Endometrium (tissue), 2 donors: ENCODE measurements at regions not wholly inside any gene's neighbourhood (a gene's known extent, or its start where the extent isn't known, plus 50 kb on each side); places are given as distances from the start of the nearest gene placed in this dataset.
"Not testable (repeated sequence)": the region's sequence is repeated elsewhere in the genome, so short reads cannot be mapped to it uniquely, and the experiment has no call there.

Experiments used
- FAIRE-seq: peaks from 2 replicates; lab custom pipeline; 2012; peaks lifted over from hg19 to GRCh38; lab: Jason Lieb, UNC
- donor health status: control.
- donor health status: control.

GRCh38 chr10:33101392-33101787, 143.4 kb upstream of the ITGB1 start:
- no peak for FAIRE-seq

- no peak for FAIRE-seq
Measured at GRCh38 chr10:33100781-33101391, 142.9 kb upstream of the ITGB1 start.

DNA sequence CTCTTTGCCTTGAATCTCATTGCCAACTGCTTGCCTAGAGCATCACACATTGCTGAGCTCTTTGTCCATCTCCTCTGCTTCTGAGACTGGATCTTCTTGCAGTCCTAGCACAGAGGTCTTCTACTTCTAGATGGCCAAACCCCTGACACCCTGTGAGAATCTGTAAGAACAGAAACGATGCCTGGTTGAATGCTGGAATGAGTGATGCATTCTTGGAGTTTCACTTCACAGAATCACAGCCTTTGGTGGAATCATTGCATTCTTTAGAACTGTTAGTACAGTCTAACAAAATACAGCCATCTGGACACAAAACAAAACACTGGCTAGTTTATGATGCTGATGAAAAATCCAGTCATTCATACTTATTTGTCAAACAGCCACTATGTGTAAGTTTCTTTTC, 141.7 kb upstream of the ITGB1 start:
- no peak for FAIRE-seq

GRCh38 chr10:33098951-33099663, 141.1 kb upstream of the ITGB1 start:
- no peak for FAIRE-seq

GRCh38 chr10:33095867-33096815, 138.1 kb upstream of the ITGB1 start:
- FAIRE-seq = no peak

DNA sequence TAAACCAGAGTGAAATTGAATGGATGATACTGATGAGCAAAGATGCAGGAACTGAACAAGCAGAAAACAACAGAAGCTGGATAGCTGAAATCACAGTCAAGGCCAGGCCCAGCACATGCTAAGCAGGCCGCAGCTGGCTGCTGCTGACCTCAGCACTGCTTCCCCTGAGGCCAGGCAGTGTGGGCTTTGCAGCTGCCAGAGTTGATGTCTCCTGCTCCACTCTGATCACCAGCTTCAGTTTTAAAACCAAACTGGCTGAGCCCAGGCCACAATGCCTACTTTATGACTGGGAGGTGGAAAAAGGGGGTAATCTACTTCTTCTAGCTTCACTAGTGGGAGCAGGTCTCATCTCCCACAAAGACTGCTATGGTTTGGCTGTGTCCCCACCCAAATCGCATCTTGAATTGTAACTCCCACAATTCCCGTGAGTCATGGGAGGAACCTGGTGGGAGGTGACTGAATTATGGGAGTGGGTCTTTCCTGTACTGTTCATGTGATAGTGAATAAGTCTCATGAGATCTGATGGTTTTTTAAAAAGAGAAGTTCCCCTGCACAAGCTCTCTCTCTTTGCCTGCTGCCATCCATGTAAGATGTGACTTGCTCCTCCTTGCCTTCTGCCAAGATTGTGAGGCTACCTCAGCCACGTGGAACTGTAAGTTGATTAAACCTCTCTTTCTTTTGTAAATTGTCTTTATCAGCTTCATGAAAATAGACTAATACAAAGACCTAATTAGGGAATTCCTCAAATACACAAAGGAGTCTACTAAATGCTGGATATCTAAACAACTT, 136.4 kb upstream of the ITGB1 start:
- FAIRE-seq = no peak

- FAIRE-seq = no peak
Measured at GRCh38 chr10:33093362-33093761, 135.3 kb upstream of the ITGB1 start.

DNA sequence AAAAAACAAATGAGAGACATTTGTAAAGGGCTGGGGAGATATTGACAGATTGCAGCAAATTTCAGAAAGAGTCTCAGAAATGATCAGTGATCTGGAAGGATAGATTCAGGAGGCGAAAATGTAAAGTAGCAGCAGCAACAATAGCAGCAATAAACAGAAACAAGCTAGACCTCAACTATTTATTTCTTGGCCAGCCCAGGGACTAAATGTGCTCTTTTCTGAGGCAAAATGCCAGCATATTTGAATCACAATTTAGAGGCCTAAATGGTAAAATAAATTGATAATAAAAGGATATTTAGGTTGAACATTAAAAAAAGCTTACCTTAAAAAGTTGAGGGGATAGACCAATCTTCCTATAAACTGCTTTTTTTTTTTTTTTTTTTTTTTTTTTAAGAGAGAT, 134.6 kb upstream of the ITGB1 start:
- FAIRE-seq = no peak

DNA sequence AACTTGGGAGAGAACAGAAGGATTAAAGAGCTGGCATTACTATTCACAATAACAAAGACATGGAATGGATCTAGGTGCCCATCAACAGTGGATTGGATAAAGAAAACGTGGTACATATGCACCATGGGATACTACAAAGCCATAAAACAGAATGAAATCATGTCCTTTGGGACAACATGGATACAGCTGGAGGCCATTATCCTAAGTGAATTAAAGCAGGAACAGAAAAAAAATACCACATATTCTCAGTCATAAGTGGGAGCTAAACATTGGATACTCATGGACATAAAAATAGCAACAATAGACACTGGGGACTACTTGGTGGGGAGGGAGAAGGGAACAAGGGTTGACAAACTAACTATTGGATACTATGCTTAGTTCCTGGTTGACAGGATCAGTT, 133.2 kb upstream of the ITGB1 start:
- FAIRE-seq = no peak

DNA sequence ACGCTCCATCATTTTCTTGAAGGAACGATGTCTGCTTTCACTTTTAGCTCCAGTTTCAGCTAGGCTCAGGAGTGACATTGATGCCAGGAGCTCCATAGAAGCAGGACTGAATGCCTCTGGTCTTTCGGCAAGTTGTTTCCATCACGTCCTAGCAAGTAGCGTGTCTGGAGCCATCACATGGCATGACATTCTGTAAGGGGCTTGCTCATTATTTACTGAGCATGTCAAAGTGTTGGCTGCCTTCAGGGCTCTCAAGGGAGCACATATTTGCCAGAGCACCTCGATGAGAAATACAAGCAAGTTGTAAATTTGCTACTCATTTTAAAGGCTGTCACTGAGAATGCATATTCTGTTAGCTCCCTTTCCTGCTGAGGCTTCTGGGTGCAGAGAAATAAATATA, 131.0 kb upstream of the ITGB1 start:
- FAIRE-seq = no peak

DNA sequence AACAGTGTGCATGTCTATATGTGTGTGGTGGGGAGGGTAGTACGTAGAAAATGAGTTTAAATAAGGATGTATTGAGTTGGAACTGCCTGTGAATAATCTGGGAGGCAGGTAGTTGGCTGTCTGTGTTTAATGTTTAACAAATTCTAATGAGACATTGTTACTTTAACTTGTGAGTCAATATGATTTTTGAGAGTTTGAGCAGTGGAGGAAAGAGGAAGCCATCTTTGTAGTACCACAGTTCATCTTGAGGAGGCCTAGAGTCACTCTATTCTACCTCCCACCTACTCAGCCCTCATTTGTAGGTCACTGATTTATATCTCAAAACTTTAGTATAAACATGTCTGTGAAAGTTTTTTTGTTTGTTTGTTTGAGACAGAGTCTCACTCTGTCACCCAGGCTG, 129.9 kb upstream of the ITGB1 start:
- FAIRE-seq = no peak

DNA sequence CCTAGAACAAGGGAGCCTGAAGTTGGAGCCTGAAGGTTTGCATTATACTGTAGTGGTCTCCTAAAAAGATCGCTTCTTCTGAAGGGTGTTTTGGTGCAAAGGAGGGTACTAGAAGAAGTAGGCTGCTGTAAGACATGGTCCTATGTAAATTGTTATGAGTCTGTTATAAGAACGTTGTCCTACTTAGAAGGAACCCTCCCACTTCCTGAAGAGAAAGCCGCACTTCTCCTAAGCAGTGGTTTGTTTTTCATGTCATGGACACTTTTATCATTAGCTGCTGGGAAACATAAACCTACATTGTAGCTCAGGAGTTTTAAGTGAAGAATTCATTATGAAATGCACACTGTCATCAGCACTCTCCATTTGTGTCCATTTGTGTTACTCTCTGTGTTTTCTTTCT, 129.1 kb upstream of the ITGB1 start:
- no peak for FAIRE-seq

DNA sequence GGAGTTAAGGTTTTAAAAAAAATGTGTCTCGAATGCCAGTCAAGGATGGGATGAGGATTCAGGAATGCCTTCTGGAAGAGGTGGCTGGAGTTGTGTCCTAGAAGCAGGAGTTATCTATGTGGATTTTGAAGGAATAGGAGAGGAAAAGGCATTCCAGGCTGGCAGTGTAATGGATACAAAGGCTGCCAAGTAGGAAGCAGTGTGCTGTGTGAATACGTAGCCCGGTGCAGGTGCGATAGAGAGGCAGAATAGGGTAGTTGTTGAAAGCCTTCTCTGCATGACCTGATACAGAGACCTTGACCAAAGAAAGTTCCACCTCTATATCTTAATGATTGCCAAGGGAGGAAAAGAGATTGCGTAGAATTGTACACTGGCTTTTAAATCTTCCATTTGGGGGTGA, 128.1 kb upstream of the ITGB1 start:
- FAIRE-seq = no peak

DNA sequence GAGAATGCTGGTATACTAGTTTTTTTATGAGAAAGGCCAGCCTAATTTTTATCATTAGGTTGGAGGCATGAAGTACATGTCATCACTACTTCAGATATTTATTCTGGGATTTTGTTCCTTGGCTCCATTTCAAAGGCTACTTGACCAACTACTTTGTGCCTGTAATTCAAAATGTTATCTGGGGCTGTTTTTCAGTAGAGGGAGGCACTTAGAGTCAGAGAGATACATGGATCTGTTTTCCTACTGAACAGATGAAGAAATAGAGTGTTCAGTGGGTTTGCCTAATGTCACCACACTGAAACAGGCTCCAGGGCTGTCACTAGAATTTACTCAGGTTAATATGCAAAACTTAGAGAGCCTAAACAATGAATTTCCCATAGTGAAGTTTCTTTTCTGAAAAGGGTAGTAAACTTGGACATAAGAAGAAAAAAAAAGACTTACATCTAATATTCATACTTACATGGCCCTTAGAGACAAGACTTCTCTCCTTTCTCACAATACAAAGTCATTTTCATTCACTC, 127.3 kb upstream of the ITGB1 start:
- no peak for FAIRE-seq

GRCh38 chr10:33084453-33084852, 126.4 kb upstream of the ITGB1 start:
- FAIRE-seq = no peak

DNA sequence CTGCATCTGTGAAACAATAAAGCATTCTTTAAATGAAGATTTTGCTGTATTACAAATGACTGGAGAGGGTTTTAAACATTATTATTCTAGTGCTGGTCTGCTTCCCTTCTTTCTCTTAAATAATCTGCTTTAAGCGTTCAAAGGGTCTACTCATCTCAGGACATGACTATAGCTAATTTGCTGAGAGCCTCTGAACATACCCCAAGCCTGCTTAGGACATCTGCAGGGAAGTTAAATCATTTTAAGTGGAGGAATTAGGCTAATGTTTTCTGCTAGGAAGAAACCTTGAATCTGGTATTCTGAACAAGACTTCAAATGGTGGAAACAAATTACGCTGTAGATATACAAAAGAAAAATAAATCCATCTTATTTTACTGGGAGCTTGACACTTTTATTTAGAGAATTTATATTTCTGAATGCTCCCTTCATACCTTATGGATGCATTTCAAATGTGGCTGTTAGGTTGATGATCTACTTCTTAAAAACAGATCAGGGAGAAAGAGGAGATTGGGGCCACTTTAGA, 124.4 kb upstream of the ITGB1 start:
- FAIRE-seq = no peak

- not testable (repeated sequence) for FAIRE-seq
Measured at GRCh38 chr10:33080467-33080866, 122.4 kb upstream of the ITGB1 start.

DNA sequence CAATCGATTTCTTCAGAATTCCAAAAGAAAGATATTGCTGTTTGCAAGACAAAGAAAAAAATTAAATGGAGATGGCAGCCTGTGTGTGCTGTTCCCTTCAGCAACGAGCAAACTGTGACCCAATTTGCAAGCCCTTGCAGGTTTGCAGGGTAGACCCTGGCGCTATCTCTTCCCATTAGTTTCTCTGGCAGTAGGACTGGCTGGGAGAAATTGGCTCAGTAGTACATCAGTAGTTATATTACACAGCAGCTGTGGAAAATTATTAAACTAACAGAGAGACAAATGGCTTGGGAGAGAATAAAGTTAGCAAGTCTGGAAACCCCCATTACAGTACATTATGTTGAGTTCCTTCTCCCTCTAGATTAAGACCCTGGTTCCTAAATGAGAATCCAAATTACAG, 116.4 kb upstream of the ITGB1 start:
- no peak for FAIRE-seq

DNA sequence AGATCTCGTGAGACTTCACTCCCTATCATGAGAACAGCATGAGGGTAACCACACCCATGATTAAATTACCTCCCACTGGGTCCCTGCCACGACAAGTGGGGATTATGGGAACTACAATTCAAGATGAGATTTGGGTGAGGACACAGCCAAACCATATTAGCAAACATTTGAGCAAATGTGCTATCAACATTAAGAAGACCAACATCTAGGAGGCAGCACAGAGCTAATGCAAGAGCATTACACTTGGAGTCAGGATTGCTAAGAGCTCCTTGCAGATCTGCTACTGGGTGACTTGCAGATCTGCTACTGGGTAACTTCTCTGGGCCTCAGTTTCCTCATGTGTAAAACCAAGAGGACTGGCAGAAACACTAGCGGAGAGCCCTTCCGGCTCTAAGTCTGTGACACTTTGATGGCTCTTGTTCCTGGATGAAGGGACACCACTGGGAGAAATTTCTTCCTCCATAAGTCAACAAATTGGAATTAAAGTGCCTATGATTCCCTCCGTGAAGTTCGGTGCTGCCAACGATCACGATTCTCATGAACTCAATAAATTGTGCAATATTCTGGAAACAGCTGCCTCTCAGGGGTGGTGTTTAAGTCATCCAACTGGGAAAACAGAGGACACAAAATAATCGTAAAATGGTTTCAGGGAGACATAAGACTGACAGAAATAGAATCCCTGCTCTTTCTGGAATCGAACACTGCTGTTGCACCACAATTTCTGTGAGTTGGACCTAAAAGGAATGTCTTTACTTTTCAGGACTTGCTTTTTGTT, 115.8 kb upstream of the ITGB1 start:
- no peak for FAIRE-seq

DNA sequence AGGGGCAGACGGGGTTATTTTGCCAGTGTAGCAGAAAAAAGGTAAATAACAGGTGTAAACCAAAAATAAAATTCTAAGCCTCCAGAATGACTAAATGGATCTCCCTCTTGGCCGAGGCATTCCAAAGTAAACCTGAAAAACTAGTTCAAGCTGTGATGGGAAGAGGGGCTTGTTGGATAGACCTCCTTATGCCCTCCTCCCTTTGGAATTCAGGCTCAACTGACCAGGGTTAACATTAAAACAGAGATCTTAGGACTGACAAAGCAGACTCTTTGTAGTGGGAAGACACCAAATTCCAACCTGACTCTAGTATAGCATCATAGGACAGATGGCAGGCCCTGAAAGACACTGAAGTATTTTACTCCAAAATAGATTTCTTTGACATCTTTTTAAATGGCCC, 113.8 kb upstream of the ITGB1 start:
- FAIRE-seq = no peak

DNA sequence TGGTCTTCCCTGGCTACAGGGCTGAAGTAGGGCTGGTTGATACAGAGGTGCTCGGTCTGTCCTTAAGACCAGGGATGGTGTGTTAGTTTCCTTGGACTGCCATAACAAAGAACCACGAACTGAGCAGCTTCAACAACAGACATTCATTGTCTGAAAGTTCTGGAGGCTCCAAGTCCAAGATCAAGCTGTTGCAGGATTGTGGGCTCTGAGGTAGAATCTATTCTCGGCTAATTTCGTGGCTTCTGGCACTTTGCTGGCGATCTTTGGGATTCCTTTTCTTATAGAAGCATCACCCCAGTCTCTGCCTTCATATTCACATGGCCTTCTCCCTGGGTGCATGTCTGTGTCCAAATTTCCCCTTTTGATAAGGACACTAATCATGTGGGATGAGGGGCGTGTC, 112.1 kb upstream of the ITGB1 start:
- FAIRE-seq = no peak
